Cardiac muscle cell (in vitro differentiated cells and primary cell): ENCODE measurements at regions not wholly inside any gene's neighbourhood (a gene's known extent, or its start where the extent isn't known, plus 50 kb on each side); places are given as distances from the start of the nearest gene placed in this dataset.

ENCODE experiments used
- DNase-seq, 2 donors: peaks; one replicate each; pipeline versions ENCODE4 v3.0.0 to v3.0.0-alpha.2; 2010 to 2017; ENCODE audit warnings: low read depth in 1 of 2, low spot score in 1 of 2
- H3K27ac ChIP-seq: fragments of 200-600 bp; sonication (generic); 2 replicates; pipeline ENCODE4 v1.5.1; 2016
- H3K27me3 ChIP-seq: fragments of 200-600 bp; sonication (generic); 2 replicates; pipeline ENCODE4 v1.6.0; 2016; ENCODE audit warnings: control low read depth
- H3K36me3 ChIP-seq: fragments of 200-600 bp; sonication (generic); 2 replicates; pipeline ENCODE4 v1.5.1; 2016; ENCODE audit warnings: control low read depth
- H3K4me1 ChIP-seq: fragments of 200-600 bp; sonication (generic); 2 replicates; pipeline ENCODE4 v1.8.1; 2017; ENCODE audit warnings: low read depth, mild to moderate bottlenecking, mixed run types
- H3K4me3 ChIP-seq: fragments of 200-600 bp; sonication (generic); 2 replicates; pipeline ENCODE4 v1.5.1; 2016; ENCODE audit warnings: mild to moderate bottlenecking
- H3K9me3 ChIP-seq: fragments of 200-600 bp; sonication (generic); 2 replicates; pipeline ENCODE4 v1.5.1; 2017; ENCODE audit warnings: low read depth, mild to moderate bottlenecking, control low read depth
- CTCF ChIP-seq: IDR thresholded peaks from 2 replicates; pipeline ENCODE4 v1.5.1; 2012; ENCODE audit warnings: low read depth, mild to moderate bottlenecking, low read length

GRCh38 chr19:42652021-42652420, 57.3 kb upstream of the CEACAM8 start:
- H3K9me3 ChIP-seq, result no peaks in the 10 kb centered on the region
- no peaks in the 10 kb centered on the region for H3K27me3 ChIP-seq
- no peak for DNase-seq
- no peak overlapping the region for H3K4me3 ChIP-seq
- no peaks in the 10 kb centered on the region for H3K4me1 ChIP-seq
- TF ChIP-seq CTCF, result no peak
- H3K27ac ChIP-seq, result no peak overlapping the region
- no peaks in the 10 kb centered on the region for H3K36me3 ChIP-seq
